Smooth muscle cell (in vitro differentiated cells): ENCODE measurements at regions not wholly inside any gene's neighbourhood (a gene's known extent, or its start where the extent isn't known, plus 50 kb on each side); places are given as distances from the start of the nearest gene placed in this dataset.

Source experiments
- DNase-seq: peaks from one replicate; lab custom pipeline; 2025; ENCODE audit not compliant: unreplicated experiment; lab: John Stamatoyannopoulos, UW
- H2AFZ ChIP-seq: fragments of 200-600 bp; sonication (generic); 2 replicates; pipeline ENCODE4 v1.6.0; 2016; ENCODE audit warnings: antibody characterized with exemption, low read depth, mild to moderate bottlenecking
- H3F3A ChIP-seq: fragments of 200-600 bp; sonication (generic); 2 replicates; pipeline ENCODE4 v1.6.0; 2017; ENCODE audit warnings: antibody characterized with exemption, low read depth
- H3K27ac ChIP-seq: fragments of 200-600 bp; sonication (generic); 2 replicates; pipeline ENCODE4 v1.5.1; 2016; ENCODE audit warnings: low read depth, mild to moderate bottlenecking
- H3K27me3 ChIP-seq: fragments of 200-600 bp; sonication (generic); 2 replicates; pipeline ENCODE4 v1.6.1; 2016; ENCODE audit warnings: low read depth, mild to moderate bottlenecking
- H3K36me3 ChIP-seq: fragments of 200-600 bp; sonication (generic); 2 replicates; pipeline ENCODE4 v1.5.1; 2016; ENCODE audit warnings: low read depth
- H3K4me1 ChIP-seq: fragments of 200-600 bp; sonication (generic); 2 replicates; pipeline ENCODE4 v1.5.1; 2016; ENCODE audit warnings: low read depth
- H3K4me2 ChIP-seq: fragments of 200-600 bp; sonication (generic); 2 replicates; pipeline ENCODE4 v1.6.0; 2016; ENCODE audit warnings: mild to moderate bottlenecking
- H3K4me3 ChIP-seq: fragments of 200-600 bp; sonication (generic); 2 replicates; pipeline ENCODE4 v1.5.1; 2016; ENCODE audit warnings: mild to moderate bottlenecking
- H3K79me2 ChIP-seq: fragments of 200-600 bp; sonication (generic); 2 replicates; pipeline ENCODE4 v1.6.0; 2016; ENCODE audit warnings: low read depth, mild to moderate bottlenecking
- H3K9ac ChIP-seq: fragments of 200-600 bp; sonication (generic); 2 replicates; pipeline ENCODE4 v1.6.0; 2016; ENCODE audit warnings: low read depth
- H3K9me3 ChIP-seq: fragments of 200-600 bp; sonication (generic); replicated peaks from 2 replicates; pipeline ENCODE4 v1.5.1; 2016; ENCODE audit warnings: low read depth
- H4K20me1 ChIP-seq: fragments of 200-600 bp; sonication (generic); 2 replicates; pipeline ENCODE4 v1.6.0; 2016; ENCODE audit warnings: low read depth
- CTCF ChIP-seq: fragments of 200-600 bp; sonication (generic); IDR thresholded peaks from 2 replicates; pipeline ENCODE4 v1.5.1; 2017; ENCODE audit warnings: borderline replicate concordance, mild to moderate bottlenecking, antibody characterized with exemption; ENCODE audit not compliant: insufficient read depth, poor library complexity, severe bottlenecking
- WGBS: methylation state at CpG from one replicate; pipeline ENCODE4 v1.1.7; 2016; ENCODE audit warnings: low lambda C conversion rate; 5-methylcytosine and 5-hydroxymethylcytosine counted together

DNA sequence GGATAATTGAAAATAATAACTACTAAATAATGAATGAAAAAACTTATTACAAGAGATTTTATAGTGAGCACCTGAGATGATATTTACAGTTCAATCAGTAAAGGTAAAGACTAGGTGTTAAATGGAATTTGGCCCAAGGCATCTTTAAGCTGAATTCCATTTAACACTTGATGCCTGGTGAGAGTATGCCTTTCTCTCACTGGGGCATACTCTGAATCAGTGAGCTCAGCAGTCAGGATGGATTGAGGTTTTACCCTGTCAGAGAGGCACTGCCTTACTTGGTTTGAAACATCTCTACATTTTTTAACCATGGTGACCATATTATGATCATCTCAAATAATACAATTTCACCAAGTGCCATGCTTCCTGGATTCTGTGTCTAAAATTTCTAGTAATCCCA, 1416.3 kb downstream of the MAT2B start:
- no peak overlapping the region for H3K27ac ChIP-seq
- no peak for DNase-seq
- no peaks in the 10 kb centered on the region for H3F3A ChIP-seq
- H3K4me2 ChIP-seq = no peak overlapping the region
- TF ChIP-seq CTCF = no peak
- H3K9me3 ChIP-seq = peaks cover 25% of the 10 kb centered on the region
- no peaks in the 10 kb centered on the region for H3K4me1 ChIP-seq
- H3K36me3 ChIP-seq = no peaks in the 10 kb centered on the region
- no peak overlapping the region for H2AFZ ChIP-seq
- H3K9ac ChIP-seq = no peak overlapping the region
- no peaks in the 10 kb centered on the region for H3K27me3 ChIP-seq
- no peaks in the 10 kb centered on the region for H3K79me2 ChIP-seq
- H3K4me3 ChIP-seq = no peak overlapping the region
- H4K20me1 ChIP-seq = no peaks in the 10 kb centered on the region

DNA sequence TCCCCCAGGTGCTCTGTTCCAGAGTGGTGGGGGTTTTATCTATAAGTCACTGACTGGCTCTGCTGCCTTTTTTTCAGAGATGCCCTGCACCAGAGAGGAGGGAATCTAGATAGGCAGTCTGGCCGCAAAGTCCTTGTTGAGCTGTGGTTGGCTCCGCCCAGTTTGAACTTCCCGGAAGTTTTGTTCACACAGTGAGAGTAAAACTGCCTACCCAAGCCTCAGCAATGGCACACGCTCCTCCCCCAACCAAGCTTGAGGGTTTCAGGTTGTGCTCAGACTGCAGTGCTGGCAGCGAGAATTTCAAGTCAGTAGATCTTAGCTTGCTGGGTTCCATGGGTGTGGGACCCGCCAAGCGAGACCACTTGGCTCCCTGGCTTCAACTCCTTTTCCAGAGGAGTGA, 1428.6 kb downstream of the MAT2B start:
- Histone ChIP-seq H3K27me3 (no peaks in the 10 kb centered on the region), H3F3A (no peaks in the 10 kb centered on the region), H3K4me1 (no peaks in the 10 kb centered on the region), H4K20me1 (no peaks in the 10 kb centered on the region), H3K9me3 (peaks cover 7% of the 10 kb centered on the region), H2AFZ (no peak overlapping the region), H3K4me2 (no peak overlapping the region), H3K27ac (no peak overlapping the region), H3K9ac (no peak overlapping the region), H3K79me2 (no peaks in the 10 kb centered on the region), H3K4me3 (no peak overlapping the region), H3K36me3 (no peaks in the 10 kb centered on the region)
- no peak for DNase-seq
- 95% methylated on average over 7 of the region's 7 CpGs for WGBS
- no peak for TF ChIP-seq CTCF

GRCh38 chr5:164934561-164934960, 1429.1 kb downstream of the MAT2B start:
- no peak overlapping the region for H3K9ac ChIP-seq
- no peak overlapping the region for H3K4me2 ChIP-seq
- H3K36me3 ChIP-seq = no peaks in the 10 kb centered on the region
- no peaks in the 10 kb centered on the region for H3F3A ChIP-seq
- no peak overlapping the region for H2AFZ ChIP-seq
- no peak for TF ChIP-seq CTCF
- WGBS = 90% methylated on average over 7 of the region's 7 CpGs
- no peaks in the 10 kb centered on the region for H3K79me2 ChIP-seq
- DNase-seq = no peak
- H3K9me3 ChIP-seq = peaks cover 2% of the 10 kb centered on the region
- H3K4me3 ChIP-seq = no peak overlapping the region
- no peaks in the 10 kb centered on the region for H4K20me1 ChIP-seq
- no peak overlapping the region for H3K27ac ChIP-seq
- H3K4me1 ChIP-seq = no peaks in the 10 kb centered on the region
- H3K27me3 ChIP-seq = no peaks in the 10 kb centered on the region

DNA sequence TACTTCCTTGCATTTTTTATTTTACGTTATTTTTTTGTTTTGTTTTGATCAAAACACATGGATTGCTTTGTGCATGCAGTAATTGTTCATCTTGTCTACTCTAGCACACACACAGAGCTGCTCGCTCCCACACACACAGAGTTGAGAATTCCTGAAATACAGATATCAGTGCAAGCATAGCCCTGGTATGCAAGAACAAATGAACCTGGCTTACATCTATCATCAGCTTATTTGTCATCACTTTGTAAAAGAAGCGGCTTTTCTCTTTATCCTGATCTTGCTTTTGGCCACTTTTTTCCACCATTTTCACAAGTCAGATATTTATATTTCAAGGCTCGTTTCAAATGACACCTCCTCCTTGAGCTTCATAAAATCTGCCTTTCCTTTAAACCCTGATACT, 1435.7 kb downstream of the MAT2B start:
- Histone ChIP-seq H2AFZ (no peak overlapping the region), H3K79me2 (no peaks in the 10 kb centered on the region)
- TF ChIP-seq CTCF = no peak

More for the DNA sequence above, 1435.7 kb downstream of the MAT2B start:
- Histone ChIP-seq H3K27me3 (no peaks in the 10 kb centered on the region), H3K4me3 (no peak overlapping the region), H3K4me1 (no peaks in the 10 kb centered on the region), H3F3A (no peaks in the 10 kb centered on the region), H3K9me3 (no peaks in the 10 kb centered on the region), H3K9ac (no peak overlapping the region), H3K27ac (no peak overlapping the region), H3K36me3 (no peaks in the 10 kb centered on the region), H3K4me2 (peak overlapping the region; percentile 43), H4K20me1 (no peaks in the 10 kb centered on the region)
- no peak for DNase-seq
- 21% methylated on average over 4 of the region's 4 CpGs for WGBS
